Choroid plexus epithelial cell (primary cell): ENCODE measurements at regions not wholly inside any gene's neighbourhood (a gene's known extent, or its start where the extent isn't known, plus 50 kb on each side); places are given as distances from the start of the nearest gene placed in this dataset.

ENCODE experiments used
- DNase-seq: peaks from one replicate; pipeline ENCODE4 v3.0.0-alpha.2; 2010; ENCODE audit warnings: low read depth
- H3K4me3 ChIP-seq: 2 replicates; pipeline ENCODE4 v1.5.1; 2011; ENCODE audit warnings: low read depth, mild to moderate bottlenecking, control low read depth, low read length, moderate library complexity
- TF ChIP-seq, protein P1 (sequence below): conservative IDR thresholded peaks from 2 replicates; pipeline ENCODE4 v1.5.1; 2011; ENCODE audit warnings: low read depth, mild to moderate bottlenecking, control low read depth, inconsistent platforms, low read length, moderate library complexity

DNA sequence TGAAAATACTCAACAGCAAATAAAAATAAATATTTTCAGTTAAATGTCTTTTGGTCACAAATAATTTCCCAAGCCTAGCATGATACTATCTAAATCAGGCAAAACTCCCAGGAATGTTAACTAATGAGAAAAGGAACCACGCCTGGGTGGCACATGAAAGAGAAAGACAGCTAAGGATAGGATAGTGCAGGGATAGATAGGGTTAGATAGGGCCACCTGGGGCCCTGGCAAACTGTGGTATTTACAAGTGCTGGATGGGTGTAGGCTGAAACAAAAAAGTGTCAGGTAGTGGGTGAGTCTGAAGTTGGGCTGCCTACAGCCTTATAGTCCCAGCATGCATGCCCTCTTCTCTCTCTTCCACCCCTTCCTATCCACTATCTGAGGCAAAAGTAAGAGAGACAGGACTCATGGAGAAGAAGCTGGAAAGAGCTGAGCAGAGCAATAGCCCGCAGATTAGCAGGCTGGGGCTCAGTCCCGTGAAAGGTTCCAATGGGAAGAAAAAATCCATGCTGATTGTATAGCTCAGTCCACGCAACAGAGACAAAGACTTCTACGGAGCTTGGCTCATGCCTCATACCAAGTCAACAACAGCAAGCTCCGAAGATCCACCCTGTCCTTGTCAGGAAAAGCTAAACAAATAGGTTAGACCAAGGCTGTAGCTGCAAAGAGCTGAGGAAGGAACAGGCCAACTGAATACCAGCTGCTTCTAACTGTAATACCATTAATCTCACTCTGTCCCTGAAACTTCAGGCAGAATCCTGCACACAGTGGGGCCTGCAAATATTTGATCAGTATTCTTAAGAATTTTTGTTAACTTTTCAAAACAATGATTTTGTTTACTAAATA lies 342.1 kb upstream of the ATP11B start:
- no peak for DNase-seq
- H3K4me3 ChIP-seq, result no peak overlapping the region
- TF ChIP-seq, protein P1, sequence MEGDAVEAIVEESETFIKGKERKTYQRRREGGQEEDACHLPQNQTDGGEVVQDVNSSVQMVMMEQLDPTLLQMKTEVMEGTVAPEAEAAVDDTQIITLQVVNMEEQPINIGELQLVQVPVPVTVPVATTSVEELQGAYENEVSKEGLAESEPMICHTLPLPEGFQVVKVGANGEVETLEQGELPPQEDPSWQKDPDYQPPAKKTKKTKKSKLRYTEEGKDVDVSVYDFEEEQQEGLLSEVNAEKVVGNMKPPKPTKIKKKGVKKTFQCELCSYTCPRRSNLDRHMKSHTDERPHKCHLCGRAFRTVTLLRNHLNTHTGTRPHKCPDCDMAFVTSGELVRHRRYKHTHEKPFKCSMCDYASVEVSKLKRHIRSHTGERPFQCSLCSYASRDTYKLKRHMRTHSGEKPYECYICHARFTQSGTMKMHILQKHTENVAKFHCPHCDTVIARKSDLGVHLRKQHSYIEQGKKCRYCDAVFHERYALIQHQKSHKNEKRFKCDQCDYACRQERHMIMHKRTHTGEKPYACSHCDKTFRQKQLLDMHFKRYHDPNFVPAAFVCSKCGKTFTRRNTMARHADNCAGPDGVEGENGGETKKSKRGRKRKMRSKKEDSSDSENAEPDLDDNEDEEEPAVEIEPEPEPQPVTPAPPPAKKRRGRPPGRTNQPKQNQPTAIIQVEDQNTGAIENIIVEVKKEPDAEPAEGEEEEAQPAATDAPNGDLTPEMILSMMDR, result no peak

DNA sequence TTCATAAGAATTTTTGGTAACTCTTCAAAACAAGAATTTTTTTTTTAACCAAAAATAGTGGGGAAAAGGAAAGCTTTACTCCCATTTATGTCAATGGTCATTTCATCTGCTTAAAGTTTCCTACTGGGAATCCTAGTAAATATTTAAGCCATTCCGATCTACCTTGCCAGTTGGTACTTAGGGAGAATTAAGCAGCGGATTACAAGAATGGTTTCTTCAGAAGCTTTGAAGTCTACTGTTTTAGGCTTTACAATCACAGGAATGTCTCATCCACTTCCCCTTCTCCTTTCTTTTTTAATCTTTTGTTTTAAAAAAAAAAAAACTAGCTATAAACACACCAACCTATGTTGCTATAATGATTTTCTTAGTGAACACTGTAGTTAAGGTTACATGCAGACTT lies 341.4 kb upstream of the ATP11B start:
- H3K4me3 ChIP-seq, result no peak overlapping the region
- TF ChIP-seq, protein P1, result no peak
- DNase-seq, result no peak

DNA sequence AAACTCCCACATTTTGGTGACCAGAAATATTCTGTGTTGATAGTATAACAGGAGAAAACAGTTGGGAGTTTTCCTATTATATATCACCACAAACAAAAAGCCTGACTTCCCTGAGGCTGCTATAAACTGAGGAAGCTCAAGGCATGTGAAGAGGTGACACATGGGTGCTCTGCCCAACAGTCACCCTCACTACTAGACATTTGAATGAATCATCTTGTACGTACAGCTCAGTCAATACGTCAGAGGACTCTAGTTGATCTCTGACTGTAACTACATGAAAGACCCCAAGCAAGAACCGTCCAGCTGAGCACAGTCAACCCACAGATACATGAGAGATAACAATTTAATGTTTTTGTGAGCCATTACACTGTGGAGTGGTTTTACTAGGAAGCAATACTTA lies 338.3 kb upstream of the ATP11B start:
- H3K4me3 ChIP-seq, result no peak overlapping the region
- no peak for DNase-seq
- TF ChIP-seq, protein P1, result no peak

DNA sequence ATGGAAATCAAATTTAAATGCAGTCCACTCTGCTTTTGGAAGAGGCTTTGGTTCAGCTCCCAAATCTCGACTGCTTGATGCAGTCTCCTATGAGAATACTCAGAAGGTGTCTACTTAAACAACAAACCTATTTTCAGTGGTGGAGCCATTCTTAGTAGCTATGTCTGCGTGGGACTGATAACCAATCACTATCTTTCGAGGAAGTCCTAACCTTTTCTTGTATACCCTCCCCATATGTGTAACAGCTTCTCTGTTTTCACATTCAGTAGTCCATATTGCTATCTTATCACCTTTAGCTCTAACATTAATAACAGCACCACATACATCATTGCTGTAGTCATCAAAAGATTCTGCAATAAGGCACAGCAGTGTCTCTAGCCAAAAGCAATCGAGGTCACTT lies 333.0 kb upstream of the ATP11B start:
- TF ChIP-seq, protein P1, result no peak
- H3K4me3 ChIP-seq, result no peak overlapping the region
- DNase-seq, result no peak

DNA sequence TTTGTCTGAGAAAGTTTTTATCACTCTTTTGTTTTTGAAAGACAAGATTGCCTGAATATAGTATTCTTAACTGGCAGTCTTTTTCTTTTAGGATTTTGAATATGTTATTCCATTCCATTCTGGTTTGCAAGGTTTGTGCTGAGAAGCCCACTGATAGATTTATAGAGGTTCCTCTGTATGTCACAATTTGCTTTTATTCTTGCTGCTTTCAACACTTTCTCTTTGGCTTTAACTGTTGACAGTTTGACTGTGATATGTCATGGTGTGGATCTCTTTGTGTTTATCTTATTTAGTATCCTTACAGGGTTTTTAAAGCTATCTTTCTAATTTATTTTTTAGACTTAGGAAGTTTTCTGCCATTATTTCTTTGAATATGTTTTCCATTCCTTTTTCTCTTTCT lies 331.2 kb upstream of the ATP11B start:
- H3K4me3 ChIP-seq, result no peak overlapping the region
- TF ChIP-seq, protein P1, result no peak
- no peak for DNase-seq

DNA sequence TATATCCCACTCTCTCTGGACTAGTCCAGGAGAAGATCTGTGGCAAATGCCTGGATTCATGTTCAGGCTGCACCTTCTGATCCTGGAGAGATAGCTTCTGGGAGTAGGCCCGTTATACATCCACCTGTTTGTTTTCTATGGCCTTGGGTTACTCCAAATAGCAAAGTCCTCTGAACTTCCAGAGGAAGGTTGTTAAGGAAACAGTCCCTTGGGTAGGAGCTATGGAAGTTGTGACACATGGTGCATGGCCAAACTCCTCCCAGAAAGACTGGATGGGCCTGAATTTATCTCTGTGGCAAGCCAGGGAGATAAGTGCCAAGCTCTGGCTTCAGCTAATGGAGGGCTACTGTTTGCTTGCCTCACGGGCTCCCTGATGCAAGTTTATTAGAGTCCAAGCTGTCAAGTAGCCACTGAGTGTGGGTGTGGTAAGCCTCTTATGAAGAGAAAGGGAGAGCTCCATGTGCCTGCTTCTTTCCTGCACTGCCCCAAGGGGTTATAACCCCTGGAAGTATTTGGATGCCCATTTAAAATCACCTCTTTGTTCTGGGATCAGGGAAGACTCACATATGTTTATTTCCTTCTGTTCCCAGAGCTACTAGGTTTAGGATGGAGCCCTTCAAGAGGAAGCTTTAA lies 328.7 kb upstream of the ATP11B start:
- TF ChIP-seq, protein P1, result no peak
- H3K4me3 ChIP-seq, result no peak overlapping the region
- DNase-seq, result no peak
